ENCODE measurements at regions not wholly inside any gene's neighbourhood (a gene's known extent, or its start where the extent isn't known, plus 50 kb on each side); places are given as distances from the start of the nearest gene placed in this dataset.
"Not testable (repeated sequence)": the region's sequence is repeated elsewhere in the genome, so short reads cannot be mapped to it uniquely, and the experiment has no call there.

GRCh38 chr6:20263059-20263458 lies 50.8 kb upstream of the MBOAT1 start:
- Mint-ChIP-seq H3K36me3 (no peaks in the 10 kb centered on the region), H3K4me1 (peaks cover 0 to 3% (median 0%) of the 10 kb centered on the region in 4 donors), H3K4me3 (no peak overlapping the region), H3K9me3 (peaks cover 0 to 3% (median 0%) of the 10 kb centered on the region in 8 donors), H3K27me3 (peaks cover 0 to 3% of the 10 kb centered on the region in 2 donors), H3K27ac (no peak overlapping the region)
- H3K4me3 ChIP-seq (ENCODE audit: low read length in 2 of 2): no peak overlapping the region
- intact Hi-C loops (cut with micrococcal nuclease): no loop called here
- no peaks in the 10 kb centered on the region for H3K4me1 ChIP-seq (ENCODE audit: insufficient read depth, low read length)
- no peak for DNase-seq
- H3K27ac ChIP-seq (ENCODE audit: low read depth, low read length): no peak overlapping the region
- ChIA-PET POLR2A (ENCODE audit: partially characterized antibody) (no interaction called here), CTCF (ENCODE audit: partially characterized antibody) (interaction anchor here (0.7 kb wide), 2 partner anchors 12 to 45 kb away, joined by 3 read pairs; no protein-coding TSS in a partner anchor)
- H3K27me3 ChIP-seq (ENCODE audit: insufficient read depth, low read length): no peaks in the 10 kb centered on the region
- no peaks in the 10 kb centered on the region for H3K9me3 ChIP-seq (ENCODE audit: control insufficient read depth in 1 of 2, low read length in 2 of 2)
- no peaks in the 10 kb centered on the region for H3K36me3 ChIP-seq (ENCODE audit: insufficient read depth, low read length)

GRCh38 chr6:20265842-20266241 lies 53.6 kb upstream of the MBOAT1 start:
- H3K4me1 ChIP-seq (ENCODE audit: insufficient read depth, low read length): no peaks in the 10 kb centered on the region
- no peaks in the 10 kb centered on the region for H3K9me3 ChIP-seq (ENCODE audit: control insufficient read depth in 1 of 2, low read length in 2 of 2)
- no peaks in the 10 kb centered on the region for H3K36me3 ChIP-seq (ENCODE audit: insufficient read depth, low read length)
- no peak overlapping the region for H3K27ac ChIP-seq (ENCODE audit: low read depth, low read length)
- H3K27me3 Mint-ChIP-seq: peaks cover 0 to 3% of the 10 kb centered on the region in 2 donors
- H3K36me3 Mint-ChIP-seq: no peaks in the 10 kb centered on the region
- intact Hi-C loops (cut with micrococcal nuclease): no loop called here
- CTCF ChIA-PET (ENCODE audit: partially characterized antibody): no interaction called here
- DNase-seq: no peak
- no peak overlapping the region for H3K4me3 Mint-ChIP-seq
- POLR2A ChIA-PET (ENCODE audit: partially characterized antibody): no interaction called here
- H3K4me3 ChIP-seq (ENCODE audit: low read length in 2 of 2): no peak overlapping the region
- no peaks in the 10 kb centered on the region for H3K27me3 ChIP-seq (ENCODE audit: insufficient read depth, low read length)
- H3K9me3 Mint-ChIP-seq: peaks cover 0 to 3% (median 0%) of the 10 kb centered on the region in 8 donors
- peaks cover 0 to 3% (median 0%) of the 10 kb centered on the region in 4 donors for H3K4me1 Mint-ChIP-seq
- H3K27ac Mint-ChIP-seq: no peak overlapping the region

GRCh38 chr6:20266851-20267608 lies 54.8 kb upstream of the MBOAT1 start:
- Mint-ChIP-seq H3K4me1 (peaks cover 0 to 3% (median 0%) of the 10 kb centered on the region in 4 donors), H3K9me3 (peaks cover 0 to 3% (median 0%) of the 10 kb centered on the region in 8 donors), H3K27ac (no peak overlapping the region), H3K4me3 (no peak overlapping the region), H3K36me3 (no peaks in the 10 kb centered on the region), H3K27me3 (peaks cover 0 to 3% of the 10 kb centered on the region in 2 donors)
- H3K27me3 ChIP-seq (ENCODE audit: insufficient read depth, low read length): no peaks in the 10 kb centered on the region
- H3K36me3 ChIP-seq (ENCODE audit: insufficient read depth, low read length): no peaks in the 10 kb centered on the region
- POLR2A ChIA-PET (ENCODE audit: partially characterized antibody): no interaction called here
- intact Hi-C loops (cut with micrococcal nuclease): no loop called here
- H3K4me1 ChIP-seq (ENCODE audit: insufficient read depth, low read length): no peaks in the 10 kb centered on the region
- no peak overlapping the region for H3K27ac ChIP-seq (ENCODE audit: low read depth, low read length)
- no peak overlapping the region for H3K4me3 ChIP-seq (ENCODE audit: low read length in 2 of 2)
- H3K9me3 ChIP-seq (ENCODE audit: control insufficient read depth in 1 of 2, low read length in 2 of 2): no peaks in the 10 kb centered on the region
- CTCF ChIA-PET (ENCODE audit: partially characterized antibody): interaction anchor here (0.6 kb wide), 1 partner anchor 261 kb away, joined by 7 read pairs; no protein-coding TSS in a partner anchor
- DNase-seq: no peak

- ChIA-PET CTCF (ENCODE audit: partially characterized antibody) (interaction anchor here (0.6 kb wide), 1 partner anchor 21 kb away, joined by 3 read pairs; no protein-coding TSS in a partner anchor), POLR2A (ENCODE audit: partially characterized antibody) (no interaction called here)
- no peaks in the 10 kb centered on the region for H3K36me3 Mint-ChIP-seq
- intact Hi-C loops (cut with micrococcal nuclease): no loop called here
- no peak for DNase-seq
- no peaks in the 10 kb centered on the region for H3K36me3 ChIP-seq (ENCODE audit: insufficient read depth, low read length)
- no peaks in the 10 kb centered on the region for H3K4me1 ChIP-seq (ENCODE audit: insufficient read depth, low read length)
- H3K9me3 ChIP-seq (ENCODE audit: control insufficient read depth in 1 of 2, low read length in 2 of 2): no peaks in the 10 kb centered on the region
- H3K27me3 Mint-ChIP-seq: peaks cover 0 to 3% of the 10 kb centered on the region in 2 donors
- H3K4me1 Mint-ChIP-seq: peaks cover 0 to 3% (median 0%) of the 10 kb centered on the region in 4 donors
- H3K4me3 Mint-ChIP-seq: no peak overlapping the region
- H3K4me3 ChIP-seq (ENCODE audit: low read length in 2 of 2): no peak overlapping the region
- H3K9me3 Mint-ChIP-seq: no peaks in the 10 kb centered on the region
- no peak overlapping the region for H3K27ac Mint-ChIP-seq
- no peaks in the 10 kb centered on the region for H3K27me3 ChIP-seq (ENCODE audit: insufficient read depth, low read length)
- no peak overlapping the region for H3K27ac ChIP-seq (ENCODE audit: low read depth, low read length)
These were observed 56.9 kb upstream of the MBOAT1 start for GRCh38 chr6:20269181-20269580.

GRCh38 chr6:20271818-20272217 lies 59.5 kb upstream of the MBOAT1 start:
- ChIA-PET POLR2A (ENCODE audit: partially characterized antibody) (no interaction called here), CTCF (ENCODE audit: partially characterized antibody) (interaction anchor here (1.0 kb wide), 1 partner anchor 145 kb away, joined by 3 read pairs; no protein-coding TSS in a partner anchor)
- H3K4me1 ChIP-seq (ENCODE audit: insufficient read depth, low read length): no peaks in the 10 kb centered on the region
- peaks cover 0 to 3% (median 0%) of the 10 kb centered on the region in 4 donors for H3K4me1 Mint-ChIP-seq
- H3K9me3 Mint-ChIP-seq: peaks cover 0 to 3% (median 0%) of the 10 kb centered on the region in 8 donors
- DNase-seq: no peak
- H3K9me3 ChIP-seq (ENCODE audit: control insufficient read depth in 1 of 2, low read length in 2 of 2): no peaks in the 10 kb centered on the region
- H3K4me3 ChIP-seq (ENCODE audit: low read length in 2 of 2): no peak overlapping the region
- peaks cover 0 to 3% of the 10 kb centered on the region in 2 donors for H3K27me3 Mint-ChIP-seq
- H3K27ac Mint-ChIP-seq: no peak overlapping the region
- H3K27ac ChIP-seq (ENCODE audit: low read depth, low read length): no peak overlapping the region
- H3K4me3 Mint-ChIP-seq: no peak overlapping the region
- H3K36me3 ChIP-seq (ENCODE audit: insufficient read depth, low read length): no peaks in the 10 kb centered on the region
- H3K36me3 Mint-ChIP-seq: no peaks in the 10 kb centered on the region
- intact Hi-C loops (cut with micrococcal nuclease): no loop called here
- no peaks in the 10 kb centered on the region for H3K27me3 ChIP-seq (ENCODE audit: insufficient read depth, low read length)

- Mint-ChIP-seq H3K4me1 (no peaks in the 10 kb centered on the region), H3K9me3 (peaks cover 0 to 3% (median 0%) of the 10 kb centered on the region in 8 donors), H3K36me3 (peaks cover 0 to 4% of the 10 kb centered on the region in 2 donors), H3K27me3 (peaks cover 1 to 3% of the 10 kb centered on the region in 2 donors), H3K27ac (no peak overlapping the region), H3K4me3 (no peak overlapping the region)
- no peaks in the 10 kb centered on the region for H3K4me1 ChIP-seq (ENCODE audit: insufficient read depth, low read length)
- peaks cover under 1% of the 10 kb centered on the region for H3K27me3 ChIP-seq (ENCODE audit: insufficient read depth, low read length)
- intact Hi-C loops (cut with micrococcal nuclease): no loop called here
- ChIA-PET CTCF (ENCODE audit: partially characterized antibody) (no interaction called here), POLR2A (ENCODE audit: partially characterized antibody) (no interaction called here)
- H3K36me3 ChIP-seq (ENCODE audit: insufficient read depth, low read length): no peaks in the 10 kb centered on the region
- no peaks in the 10 kb centered on the region for H3K9me3 ChIP-seq (ENCODE audit: control insufficient read depth in 1 of 2, low read length in 2 of 2)
- DNase-seq: no peak
- no peak overlapping the region for H3K27ac ChIP-seq (ENCODE audit: low read depth, low read length)
- H3K4me3 ChIP-seq (ENCODE audit: low read length in 2 of 2): no peak overlapping the region
These were observed 61.9 kb upstream of the MBOAT1 start for GRCh38 chr6:20274137-20274536.

GRCh38 chr6:20275837-20276236 lies 63.6 kb upstream of the MBOAT1 start:
- H3K27me3 Mint-ChIP-seq; DNase-seq; H3K9me3 ChIP-seq (ENCODE audit: control insufficient read depth in 1 of 2, low read length in 2 of 2); H3K27ac ChIP-seq (ENCODE audit: low read depth, low read length); H3K36me3 ChIP-seq (ENCODE audit: insufficient read depth, low read length); H3K4me3 Mint-ChIP-seq; H3K4me1 ChIP-seq (ENCODE audit: insufficient read depth, low read length); H3K9me3 Mint-ChIP-seq; H3K4me3 ChIP-seq (ENCODE audit: low read length in 2 of 2); H3K27me3 ChIP-seq (ENCODE audit: insufficient read depth, low read length); H3K4me1 Mint-ChIP-seq; CTCF ChIA-PET (ENCODE audit: partially characterized antibody); H3K27ac Mint-ChIP-seq; POLR2A ChIA-PET (ENCODE audit: partially characterized antibody); H3K36me3 Mint-ChIP-seq; intact Hi-C loops (cut with micrococcal nuclease): not testable (repeated sequence)

Data from CD4-positive, alpha-beta memory T cell (primary cell).